ENCODE measurements at regions not wholly inside any gene's neighbourhood (a gene's known extent, or its start where the extent isn't known, plus 50 kb on each side); places are given as distances from the start of the nearest gene placed in this dataset.

DNA sequence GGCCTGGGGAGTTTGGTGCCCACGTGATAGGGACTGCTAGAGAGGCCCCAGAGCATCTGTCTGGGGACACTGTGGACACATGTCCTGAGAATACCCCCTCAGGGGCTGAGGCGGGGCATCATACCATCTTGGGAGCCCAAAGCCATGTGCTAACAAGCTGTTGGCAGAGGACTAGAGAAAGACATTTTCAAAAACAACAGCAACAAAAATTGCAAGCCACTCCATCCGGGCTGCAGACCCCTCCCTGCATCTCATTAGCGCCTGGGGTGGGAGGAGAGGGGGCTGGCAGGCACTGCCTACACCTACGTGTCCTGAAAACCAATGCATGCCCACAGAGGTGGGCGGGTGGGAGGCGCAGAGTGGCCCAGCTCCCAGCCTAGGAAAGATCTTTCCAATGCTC is 507.4 kb upstream of the PODXL start (continued):
- TF ChIP-seq MAFK (IDR thresholded peaks at IDR 0.05; ENCODE audit: low read depth, low read length): no peak
- TF ChIP-seq RAD21 (IDR thresholded peaks at IDR 0.05; ENCODE audit: low read length): no peak
- no peak for TF ChIP-seq RFX5 (IDR thresholded peaks at IDR 0.05; ENCODE audit: low read depth, low read length)

DNA sequence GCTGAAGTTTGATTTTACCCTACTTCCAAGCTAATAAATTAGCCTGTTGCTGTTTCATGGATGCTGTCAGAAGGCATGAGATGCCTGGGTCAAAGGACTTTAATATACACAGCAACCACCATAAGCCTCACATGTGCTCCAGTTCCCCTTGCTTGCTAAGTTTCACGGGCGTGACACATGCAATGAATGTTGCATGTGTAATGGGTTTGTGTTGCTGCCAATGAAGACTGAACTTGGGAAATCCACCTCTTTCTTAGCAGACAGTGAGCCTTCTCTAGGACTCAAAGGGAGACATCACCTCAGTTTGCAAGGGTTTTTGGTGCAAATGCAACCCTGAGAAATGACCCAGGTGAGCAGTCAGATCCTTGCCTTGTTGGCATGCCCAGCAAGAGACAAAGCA is 505.5 kb upstream of the PODXL start:
- H3K4me3 ChIP-seq (ENCODE audit: insufficient read depth, low read depth, low read length): no peak overlapping the region
- H2AK9ac ChIP-seq (replicated peaks; ENCODE audit: low read depth, low read length, poor library complexity): no peak overlapping the region
- H3K56ac ChIP-seq (ENCODE audit: extremely low read depth, insufficient read depth, low read length): no peak overlapping the region
- H2AK5ac ChIP-seq (ENCODE audit: low read depth, low read length): no peak overlapping the region
- H3K9ac ChIP-seq (ENCODE audit: low read depth, low read length): no peak overlapping the region
- CTCF ChIA-PET: no interaction called here
- no peaks in the 10 kb centered on the region for H3K9me3 ChIP-seq (ENCODE audit: control insufficient read depth, insufficient read depth, low read length)
- H3K14ac ChIP-seq (replicated peaks; ENCODE audit: low read depth, low read length): no peak overlapping the region
- H2AFZ ChIP-seq (replicated peaks; ENCODE audit: low read length, poor library complexity): no peak overlapping the region
- no peak overlapping the region for H4K91ac ChIP-seq (ENCODE audit: insufficient read depth, low read depth, low read length)
- TF ChIP-seq CHD1 (IDR thresholded peaks at IDR 0.05; ENCODE audit: low read depth, low read length): no peak
- no peak for TF ChIP-seq SMC3 (IDR thresholded peaks at IDR 0.05; ENCODE audit: low read depth, low read length)
- TF ChIP-seq, protein P1, sequence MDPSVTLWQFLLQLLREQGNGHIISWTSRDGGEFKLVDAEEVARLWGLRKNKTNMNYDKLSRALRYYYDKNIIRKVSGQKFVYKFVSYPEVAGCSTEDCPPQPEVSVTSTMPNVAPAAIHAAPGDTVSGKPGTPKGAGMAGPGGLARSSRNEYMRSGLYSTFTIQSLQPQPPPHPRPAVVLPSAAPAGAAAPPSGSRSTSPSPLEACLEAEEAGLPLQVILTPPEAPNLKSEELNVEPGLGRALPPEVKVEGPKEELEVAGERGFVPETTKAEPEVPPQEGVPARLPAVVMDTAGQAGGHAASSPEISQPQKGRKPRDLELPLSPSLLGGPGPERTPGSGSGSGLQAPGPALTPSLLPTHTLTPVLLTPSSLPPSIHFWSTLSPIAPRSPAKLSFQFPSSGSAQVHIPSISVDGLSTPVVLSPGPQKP (IDR thresholded peaks at IDR 0.05; ENCODE audit: borderline replicate concordance, low read depth, low read length): no peak
- TF ChIP-seq RAD21 (IDR thresholded peaks at IDR 0.05; ENCODE audit: low read length): no peak
- no peak for TF ChIP-seq NFE2L2 (IDR thresholded peaks at IDR 0.05; ENCODE audit: low read depth, low read length)
- no peak for TF ChIP-seq MAFK (IDR thresholded peaks at IDR 0.05; ENCODE audit: low read depth, low read length)
- TF ChIP-seq BHLHE40 (IDR thresholded peaks at IDR 0.05; ENCODE audit: low read depth, low read length): no peak
- no peak for TF ChIP-seq RCOR1 (IDR thresholded peaks at IDR 0.05; ENCODE audit: insufficient replicate concordance, low read length)
- no peak for TF ChIP-seq POLR2A (IDR thresholded peaks at IDR 0.05; ENCODE audit: low read depth, low read length)
- no peaks in the 10 kb centered on the region for H3K36me3 ChIP-seq (ENCODE audit: control insufficient read depth, insufficient read depth, low read length)
- peak; percentile 15 for DNase-seq
- intact Hi-C loops (cut with micrococcal nuclease) (no loop called here), in situ Hi-C loops (cut with MboI; ENCODE audit: low sequenced_read_pairs) (no loop called here), dilution Hi-C loops (cut with HindIII; ENCODE audit: low sequenced_read_pairs, unreplicated experiment) (no loop called here)
- H3K18ac ChIP-seq (ENCODE audit: low read depth, low read length): no peak overlapping the region
- no peak for ATAC-seq (ENCODE audit: low read depth)
- BruUV-seq (replicated peaks): no TSS peak
- H3K23ac ChIP-seq (ENCODE audit: low read depth, low read length): no peak overlapping the region
- no peaks in the 10 kb centered on the region for H3K79me1 ChIP-seq (ENCODE audit: low read depth in 1 of 2, low read length in 2 of 2)
- H2BK5ac ChIP-seq (ENCODE audit: low read depth, low read length, poor library complexity, severe bottlenecking): no peak overlapping the region
- H2BK15ac ChIP-seq (ENCODE audit: low read depth, low read length): no peak overlapping the region
- no CpG with 5 or more reads among the region's 2 CpGs for WGBS, 2 experiments (ENCODE audit: extremely low coverage in 2 of 2, insufficient read length in 1 of 2)
- no peak overlapping the region for H3K4me2 ChIP-seq (ENCODE audit: low read depth, low read length)
- no peak overlapping the region for H3K27ac ChIP-seq (ENCODE audit: insufficient read depth, low read length)
- H3K4me1 ChIP-seq (ENCODE audit: control insufficient read depth, insufficient read depth, low read length): peaks cover 14% of the 10 kb centered on the region
- H4K8ac ChIP-seq (ENCODE audit: low read depth in 2 of 2, low read length in 2 of 2): no peak overlapping the region
- H2BK20ac ChIP-seq (ENCODE audit: low read depth, low read length): no peak overlapping the region
- H3K4ac ChIP-seq (ENCODE audit: low read depth, low read length): no peak overlapping the region
- no peaks in the 10 kb centered on the region; the same call in 1 of the 2 replicates for H3K27me3 ChIP-seq (ENCODE audit: control insufficient read depth, insufficient read depth, low read length)
- POLR2A ChIA-PET (ENCODE audit: unreplicated experiment): no interaction called here
- no peaks in the 10 kb centered on the region for H4K20me1 ChIP-seq (ENCODE audit: insufficient read depth, low read length)
- H2BK120ac ChIP-seq (ENCODE audit: low read depth, low read length): no peak overlapping the region
- H4K5ac ChIP-seq (ENCODE audit: low read depth, low read length): no peak overlapping the region
- H3K9me1 ChIP-seq (ENCODE audit: insufficient read depth, low read length): peaks cover 9% of the 10 kb centered on the region

All from IMR-90 (cell line).